ENCODE measurements at regions not wholly inside any gene's neighbourhood (a gene's known extent, or its start where the extent isn't known, plus 50 kb on each side); places are given as distances from the start of the nearest gene placed in this dataset.

- ChIA-PET SMC1A (ENCODE audit: uncharacterized antibody, unreplicated experiment) (interaction anchor here (0.5 kb wide), 1 partner anchor 13 kb away, joined by 3 read pairs; no protein-coding TSS in a partner anchor), RAD21 (ENCODE audit: unreplicated experiment) (no interaction called here), POLR2A (no interaction called here), CTCF (interaction anchor here (0.8 kb wide), 1 partner anchor 17 kb away, joined by 3 read pairs; no protein-coding TSS in a partner anchor)
- Histone ChIP-seq H3K79me2 (ENCODE audit: control insufficient read depth, insufficient read depth, low read length) (no peaks in the 10 kb centered on the region), H3K27me3 (replicated peaks in 1 of 2; ENCODE audit: control insufficient read depth in 2 of 2, insufficient read depth in 2 of 2, low read length in 1 of 2) (no peaks in the 10 kb centered on the region), H4K20me1 (ENCODE audit: control insufficient read depth, insufficient read depth) (no peaks in the 10 kb centered on the region), H3K4me3 (no peak overlapping the region), H3K36me3 (ENCODE audit: control insufficient read depth in 2 of 2, insufficient read depth in 2 of 2, low read length in 1 of 2) (no peaks in the 10 kb centered on the region), H2AFZ (ENCODE audit: control insufficient read depth, low read depth, low read length) (no peak overlapping the region), H3K9ac (ENCODE audit: control insufficient read depth, insufficient read depth, low read length) (no peak overlapping the region), H3K4me2 (ENCODE audit: control insufficient read depth, insufficient read depth) (no peak overlapping the region), H3K4me1 (ENCODE audit: control insufficient read depth, insufficient read depth, low read length) (no peaks in the 10 kb centered on the region), H3K27ac (ENCODE audit: control insufficient read depth, insufficient read depth) (no peak overlapping the region), H3K9me3 (replicated peaks; ENCODE audit: control insufficient read depth, insufficient read depth, low read length) (no peaks in the 10 kb centered on the region)
- BruUV-seq (replicated peaks) = no TSS peak
- TF ChIP-seq CEBPB (IDR thresholded peaks at IDR 0.05; ENCODE audit: borderline replicate concordance in 1 of 2, low read depth in 2 of 2, low read length in 2 of 2) = no peak
- no peak for TF ChIP-seq IRF4 (IDR thresholded peaks at IDR 0.05; ENCODE audit: low read depth, low read length)
- no peak for TF ChIP-seq RAD21 (IDR thresholded peaks at IDR 0.05; ENCODE audit: insufficient read depth, low read depth, low read length)
- TF ChIP-seq MTA2 (IDR thresholded peaks at IDR 0.05; ENCODE audit: low read depth) = no peak
- no peak for TF ChIP-seq MEF2B (IDR thresholded peaks at IDR 0.05; ENCODE audit: partially characterized antibody, poor library complexity, severe bottlenecking)
- no peak for TF ChIP-seq ZNF384 (IDR thresholded peaks at IDR 0.05; ENCODE audit: borderline replicate concordance, low read depth, low read length)
- no peak for TF ChIP-seq TARDBP (IDR thresholded peaks at IDR 0.05; ENCODE audit: borderline replicate concordance)
- no peak for TF ChIP-seq JUNB (IDR thresholded peaks at IDR 0.05)
- no peak for TF ChIP-seq ELK1 (IDR thresholded peaks at IDR 0.05; ENCODE audit: low read depth, low read length)
- no peak for TF ChIP-seq POU2F2 (IDR thresholded peaks at IDR 0.05; ENCODE audit: borderline replicate concordance, low read depth, low read length)
- no peak for TF ChIP-seq RBBP5 (conservative IDR thresholded peaks at IDR 0.05)
- FAIRE-seq (no peak), ATAC-seq (no peak), DNase-seq (ENCODE audit: low read depth, low spot score) (no peak)
- in situ Hi-C loops (cut with MboI) = no loop called here
- 4% methylated on average over 1 of the region's 1 CpG for WGBS (ENCODE audit: insufficient coverage, insufficient replicate concordance, low lambda C conversion rate, missing lambda C conversion rate)
- intact Hi-C loops (cut with micrococcal nuclease; ENCODE audit: unreplicated experiment) = no loop called here
Measured at GRCh38 chr4:142913034-142913433, 66.9 kb upstream of the INPP4B start.
